SK-N-SH (cell line): ENCODE measurements at regions not wholly inside any gene's neighbourhood (a gene's known extent, or its start where the extent isn't known, plus 50 kb on each side); places are given as distances from the start of the nearest gene placed in this dataset.

Experiments used
- CHD2 ChIP-seq: fragments of 150-350 bp; IDR thresholded peaks from 2 replicates; pipeline ENCODE4 v1.6.1; 2018; ENCODE audit warnings: low read length; ENCODE audit not compliant: partially characterized antibody
- POLR2AphosphoS5 ChIP-seq: IDR thresholded peaks from 2 replicates; pipeline ENCODE4 v1.6.1; 2012; ENCODE audit warnings: low read depth, low read length
- RAD21 ChIP-seq: IDR thresholded peaks from 2 replicates; pipeline ENCODE4 v1.6.1; 2012; ENCODE audit warnings: mild to moderate bottlenecking, low read length
- RCOR1 ChIP-seq: fragments of 150-350 bp; IDR thresholded peaks from 2 replicates; pipeline ENCODE4 v1.6.1; 2017; ENCODE audit warnings: antibody characterized with exemption, low read length
- TF ChIP-seq, protein P1 (sequence below): IDR thresholded peaks from 2 replicates; pipeline ENCODE4 v1.4.0; 2012; ENCODE audit warnings: low read depth, borderline replicate concordance
- TF ChIP-seq, protein P2 (sequence below): fragments of 200-600 bp; sonication (generic); IDR thresholded peaks from 2 replicates; pipeline ENCODE4 v1.6.1; 2017; ENCODE audit warnings: antibody characterized with exemption, mild to moderate bottlenecking, moderate library complexity
- TF ChIP-seq, protein P3 (sequence below): IDR thresholded peaks from 2 replicates; pipeline ENCODE4 v1.4.0; 2012; ENCODE audit warnings: low read depth

DNA sequence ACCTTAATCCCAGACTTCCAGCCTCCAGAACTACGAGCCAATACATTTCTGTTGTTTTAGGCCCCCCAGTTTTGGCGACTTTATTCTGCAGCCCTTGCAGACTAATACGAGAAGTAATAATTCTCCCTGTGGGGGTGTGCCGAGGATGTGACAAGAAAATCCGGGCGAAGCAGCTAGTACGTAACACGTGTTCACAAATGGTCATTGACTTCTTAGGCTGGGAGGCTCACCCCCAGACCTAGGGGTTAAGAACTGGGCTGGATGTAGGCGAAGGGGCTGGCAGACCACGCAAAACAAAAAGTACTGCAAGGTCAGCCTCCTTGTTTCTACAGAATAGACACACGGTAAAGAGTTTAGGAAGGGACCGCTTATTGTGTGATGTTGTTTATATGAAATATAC is 69.8 kb upstream of the ESRRB start:
- TF ChIP-seq, protein P1, sequence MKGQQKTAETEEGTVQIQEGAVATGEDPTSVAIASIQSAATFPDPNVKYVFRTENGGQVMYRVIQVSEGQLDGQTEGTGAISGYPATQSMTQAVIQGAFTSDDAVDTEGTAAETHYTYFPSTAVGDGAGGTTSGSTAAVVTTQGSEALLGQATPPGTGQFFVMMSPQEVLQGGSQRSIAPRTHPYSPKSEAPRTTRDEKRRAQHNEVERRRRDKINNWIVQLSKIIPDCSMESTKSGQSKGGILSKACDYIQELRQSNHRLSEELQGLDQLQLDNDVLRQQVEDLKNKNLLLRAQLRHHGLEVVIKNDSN = no peak
- TF ChIP-seq, protein P2, sequence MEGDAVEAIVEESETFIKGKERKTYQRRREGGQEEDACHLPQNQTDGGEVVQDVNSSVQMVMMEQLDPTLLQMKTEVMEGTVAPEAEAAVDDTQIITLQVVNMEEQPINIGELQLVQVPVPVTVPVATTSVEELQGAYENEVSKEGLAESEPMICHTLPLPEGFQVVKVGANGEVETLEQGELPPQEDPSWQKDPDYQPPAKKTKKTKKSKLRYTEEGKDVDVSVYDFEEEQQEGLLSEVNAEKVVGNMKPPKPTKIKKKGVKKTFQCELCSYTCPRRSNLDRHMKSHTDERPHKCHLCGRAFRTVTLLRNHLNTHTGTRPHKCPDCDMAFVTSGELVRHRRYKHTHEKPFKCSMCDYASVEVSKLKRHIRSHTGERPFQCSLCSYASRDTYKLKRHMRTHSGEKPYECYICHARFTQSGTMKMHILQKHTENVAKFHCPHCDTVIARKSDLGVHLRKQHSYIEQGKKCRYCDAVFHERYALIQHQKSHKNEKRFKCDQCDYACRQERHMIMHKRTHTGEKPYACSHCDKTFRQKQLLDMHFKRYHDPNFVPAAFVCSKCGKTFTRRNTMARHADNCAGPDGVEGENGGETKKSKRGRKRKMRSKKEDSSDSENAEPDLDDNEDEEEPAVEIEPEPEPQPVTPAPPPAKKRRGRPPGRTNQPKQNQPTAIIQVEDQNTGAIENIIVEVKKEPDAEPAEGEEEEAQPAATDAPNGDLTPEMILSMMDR = no peak
- no peak for TF ChIP-seq POLR2AphosphoS5
- TF ChIP-seq RCOR1 = no peak
- TF ChIP-seq CHD2 = no peak
- no peak for TF ChIP-seq RAD21
- TF ChIP-seq, protein P3, sequence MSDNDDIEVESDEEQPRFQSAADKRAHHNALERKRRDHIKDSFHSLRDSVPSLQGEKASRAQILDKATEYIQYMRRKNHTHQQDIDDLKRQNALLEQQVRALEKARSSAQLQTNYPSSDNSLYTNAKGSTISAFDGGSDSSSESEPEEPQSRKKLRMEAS = no peak
